SK-N-SH (cell line): ENCODE measurements at regions not wholly inside any gene's neighbourhood (a gene's known extent, or its start where the extent isn't known, plus 50 kb on each side); places are given as distances from the start of the nearest gene placed in this dataset.

Experiments
- CTCF ChIA-PET: fragments of 300-600, 350-600 bp; formaldehyde crosslinking; extraction: SDS; loops from one replicate; lab custom pipeline; 2021; lab: Yijun Ruan, JAX
- POLR2A ChIA-PET: fragments of 350-600 bp; sonication (Branson Sonifier 250); formaldehyde crosslinking; extraction: SDS; loops from one replicate; lab custom pipeline; 2020; ENCODE audit warnings: antibody characterized with exemption, inconsistent platforms; lab: Yijun Ruan, JAX
- DNase-seq: peaks from one replicate; pipeline ENCODE4 v3.0.0; 2012
- H2AFZ ChIP-seq: fragments of 200-600 bp; sonication (generic); 2 replicates; pipeline ENCODE4 v1.8.1; 2016; ENCODE audit warnings: antibody characterized with exemption, mild to moderate bottlenecking, low read depth
- H3F3A ChIP-seq: fragments of 200-600 bp; sonication (generic); replicated peaks from 2 replicates; pipeline ENCODE3; 2016; ENCODE audit warnings: antibody characterized with exemption, mild to moderate bottlenecking; ENCODE audit not compliant: insufficient read depth
- H3K27ac ChIP-seq, 2 experiments: fragments of 200-500 bp in 1 of 2; fragments of 200-600 bp in 1 of 2; sonication (Bioruptor generic) in 1 of 2; sonication (generic), shearing (Covaris generic) in 1 of 2; 2 replicates each; pipeline versions ENCODE4 v1.5.1 to v1.6.1; 2014 to 2016; ENCODE audit warnings: low read depth in 2 of 2, inconsistent platforms in 1 of 2, low read length in 1 of 2, mild to moderate bottlenecking in 1 of 2, mixed read lengths in 1 of 2
- H3K27me3 ChIP-seq: fragments of 200-600 bp; sonication (generic), shearing (Covaris generic); 2 replicates; pipeline ENCODE4 v1.6.1; 2016; ENCODE audit warnings: mixed run types; ENCODE audit not compliant: insufficient read depth
- H3K36me3 ChIP-seq, 2 experiments: fragments of 200-500 bp in 1 of 2; fragments of 200-600 bp in 1 of 2; sonication (Bioruptor generic) in 1 of 2; sonication (generic) in 1 of 2; replicated peaks in 1 of 2; 2 replicates each; pipeline versions ENCODE3 to v1.5.1; 2014 to 2016; ENCODE audit warnings: low read length in 1 of 2, mild to moderate bottlenecking in 1 of 2; ENCODE audit not compliant: insufficient read depth in 2 of 2, control insufficient read depth in 1 of 2
- H3K4me1 ChIP-seq, 2 experiments: fragments of 200-500 bp in 1 of 2; fragments of 200-600 bp in 1 of 2; sonication (Bioruptor generic) in 1 of 2; sonication (generic), shearing (Covaris generic) in 1 of 2; 2 replicates each; pipeline versions ENCODE4 v1.5.1 to v1.6.1; 2014 to 2016; ENCODE audit warnings: low read depth in 1 of 2, low read length in 1 of 2, mixed run types in 1 of 2; ENCODE audit not compliant: insufficient read depth in 2 of 2, control insufficient read depth in 1 of 2
- H3K4me2 ChIP-seq: fragments of 200-600 bp; sonication (generic), shearing (Covaris generic); 2 replicates; pipeline ENCODE4 v1.6.1; 2017; ENCODE audit warnings: mixed run types
- H3K4me3 ChIP-seq, 2 experiments: fragments of 200-500 bp in 1 of 2; fragments of 200-600 bp in 1 of 2; sonication (Bioruptor generic) in 1 of 2; sonication (generic), shearing (Covaris generic) in 1 of 2; 2 replicates each; pipeline versions ENCODE4 v1.5.1 to v1.8.1; 2014 to 2016; ENCODE audit warnings: low read depth in 2 of 2, inconsistent platforms in 1 of 2, low read length in 1 of 2, mild to moderate bottlenecking in 1 of 2, mixed read lengths in 1 of 2, moderate library complexity in 1 of 2
- H3K79me2 ChIP-seq: fragments of 200-600 bp; sonication (generic); 2 replicates; pipeline ENCODE4 v1.8.1; 2017; ENCODE audit warnings: mild to moderate bottlenecking; ENCODE audit not compliant: insufficient read depth
- H3K9ac ChIP-seq: fragments of 200-600 bp; sonication (generic); 2 replicates; pipeline ENCODE4 v1.6.1; 2017; ENCODE audit warnings: mixed run types
- H3K9me2 ChIP-seq: fragments of 200-600 bp; sonication (generic); 2 replicates; pipeline ENCODE4 v1.6.1; 2017; ENCODE audit warnings: mixed run types
- H3K9me3 ChIP-seq: fragments of 200-600 bp; sonication (generic); 2 replicates; pipeline ENCODE4 v1.6.1; 2017; ENCODE audit warnings: mixed run types, mild to moderate bottlenecking, moderate library complexity
- H4K20me1 ChIP-seq: fragments of 200-600 bp; sonication (generic); 2 replicates; pipeline ENCODE4 v1.6.1; 2017; ENCODE audit warnings: mild to moderate bottlenecking, mixed run types; ENCODE audit not compliant: insufficient read depth
- CHD2 ChIP-seq: fragments of 150-350 bp; IDR thresholded peaks from 2 replicates; pipeline ENCODE4 v1.6.1; 2018; ENCODE audit warnings: low read length; ENCODE audit not compliant: partially characterized antibody
- ELF1 ChIP-seq: IDR thresholded peaks from 2 replicates; pipeline ENCODE4 v1.4.0; 2012
- EZH2phosphoT487 ChIP-seq: fragments of 200-600 bp; sonication (generic); IDR thresholded peaks from 2 replicates; pipeline ENCODE4 v1.6.1; 2017; ENCODE audit warnings: low read depth, mixed run types, mild to moderate bottlenecking, antibody characterized with exemption, moderate library complexity, borderline replicate concordance
- FOXJ3 ChIP-seq: sonication (generic); formaldehyde crosslinking; IDR thresholded peaks from 2 replicates; pipeline ENCODE4 v1.5.1; 2020; ENCODE audit warnings: mild to moderate bottlenecking, missing genetic modification reagents
- FOXM1 ChIP-seq: IDR thresholded peaks from 2 replicates; pipeline ENCODE4 v1.4.0; 2012; ENCODE audit warnings: low read depth, mild to moderate bottlenecking
- JUND ChIP-seq: IDR thresholded peaks from 2 replicates; pipeline ENCODE4 v1.4.0; 2012
- MEF2A ChIP-seq: IDR thresholded peaks from 2 replicates; pipeline ENCODE4 v1.4.0; 2012; ENCODE audit warnings: low read depth, borderline replicate concordance
- MXI1 ChIP-seq: IDR thresholded peaks from 2 replicates; pipeline ENCODE4 v1.6.1; 2012; ENCODE audit warnings: mild to moderate bottlenecking, low read depth, low read length, improper control_type of control experiment
- NFIC ChIP-seq: IDR thresholded peaks from 2 replicates; pipeline ENCODE4 v1.4.0; 2012; ENCODE audit warnings: borderline replicate concordance
- PBX3 ChIP-seq: IDR thresholded peaks from 2 replicates; pipeline ENCODE4; 2012
- RAD21 ChIP-seq: IDR thresholded peaks from 2 replicates; pipeline ENCODE4 v1.6.1; 2012; ENCODE audit warnings: mild to moderate bottlenecking, low read length
- RFX5 ChIP-seq: IDR thresholded peaks from 2 replicates; pipeline ENCODE4 v1.6.1; 2012; ENCODE audit warnings: mild to moderate bottlenecking, improper control_type of control experiment, low read length
- TAF1 ChIP-seq: IDR thresholded peaks from 2 replicates; pipeline ENCODE4 v1.6.1; 2012; ENCODE audit warnings: low read depth, mild to moderate bottlenecking, low read length, moderate library complexity, borderline replicate concordance
- TCF12 ChIP-seq: IDR thresholded peaks from 2 replicates; pipeline ENCODE4 v1.4.0; 2012
- TEAD4 ChIP-seq: IDR thresholded peaks from 2 replicates; pipeline ENCODE4 v1.4.0; 2012; ENCODE audit warnings: mild to moderate bottlenecking, borderline replicate concordance; ENCODE audit not compliant: insufficient read depth
- USF2 ChIP-seq: fragments of 150-350 bp; IDR thresholded peaks from 2 replicates; pipeline ENCODE4 v1.6.1; 2017; ENCODE audit warnings: antibody characterized with exemption, low read length, low read depth, borderline replicate concordance
- ZBTB33 ChIP-seq: IDR thresholded peaks from 2 replicates; pipeline ENCODE4 v1.4.0; 2012; ENCODE audit warnings: low read depth, borderline replicate concordance
- WGBS: methylation state at CpG from one replicate; pipeline ENCODE4 v1.1.6; 2017; ENCODE audit warnings: low lambda C conversion rate; 5-methylcytosine and 5-hydroxymethylcytosine counted together

- CTCF ChIA-PET: no interaction called here
- Histone ChIP-seq H3K27ac (no peak overlapping the region), H3K4me3 (no peak overlapping the region), H3K9ac (no peak overlapping the region), H3K9me3 (no peaks in the 10 kb centered on the region), H4K20me1 (no peaks in the 10 kb centered on the region), H3K27me3 (no peaks in the 10 kb centered on the region)
- POLR2A ChIA-PET: no interaction called here
- TF ChIP-seq MEF2A (no peak), RFX5 (peak; percentile 61)
- TF ChIP-seq, all 33 proteins: peak for 1
- no peaks in the 10 kb centered on the region for H3K79me2 ChIP-seq
- H3K9me2 ChIP-seq: no peaks in the 10 kb centered on the region
- no peak overlapping the region for H2AFZ ChIP-seq
- H3K4me2 ChIP-seq: no peak overlapping the region
- no peaks in the 10 kb centered on the region for H3F3A ChIP-seq
- H3K4me1 ChIP-seq: no peaks in the 10 kb centered on the region
- no peak for DNase-seq
- 0% methylated on average over 1 of the region's 2 CpGs for WGBS
- no peaks in the 10 kb centered on the region for H3K36me3 ChIP-seq
Measured at GRCh38 chr4:24164054-24164693, 274.3 kb upstream of the PPARGC1A start.

- no peaks in the 10 kb centered on the region for H3K27me3 ChIP-seq
- ChIA-PET CTCF (no interaction called here), POLR2A (no interaction called here)
- H4K20me1 ChIP-seq: no peaks in the 10 kb centered on the region
- TF ChIP-seq FOXM1 (no peak), TCF12 (no peak), FOXJ3 (CRISPR knock-in tag) (no peak), ELF1 (no peak), EZH2phosphoT487 (no peak), ZBTB33 (no peak), USF2 (no peak), RAD21 (no peak), RFX5 (no peak), PBX3 (no peak), JUND (no peak), TEAD4 (no peak), NFIC (no peak), MXI1 (no peak), TAF1 (no peak), CHD2 (no peak)
- no peaks in the 10 kb centered on the region for H3K9me3 ChIP-seq
- no peaks in the 10 kb centered on the region for H3F3A ChIP-seq
- no peaks in the 10 kb centered on the region for H3K4me1 ChIP-seq
- no peak for DNase-seq
- H3K9ac ChIP-seq: no peak overlapping the region
- no peak overlapping the region for H3K4me2 ChIP-seq
- no peaks in the 10 kb centered on the region for H3K79me2 ChIP-seq
- H3K9me2 ChIP-seq: no peaks in the 10 kb centered on the region
- H3K4me3 ChIP-seq: no peak overlapping the region
- no peak overlapping the region for H2AFZ ChIP-seq
- 27% methylated on average over 7 of the region's 7 CpGs for WGBS
- no peaks in the 10 kb centered on the region for H3K36me3 ChIP-seq
- H3K27ac ChIP-seq: no peak overlapping the region
Measured at GRCh38 chr4:24163314-24163713, 273.5 kb upstream of the PPARGC1A start.
